ENCODE measurements at regions not wholly inside any gene's neighbourhood (a gene's known extent, or its start where the extent isn't known, plus 50 kb on each side); places are given as distances from the start of the nearest gene placed in this dataset.

- Mint-ChIP-seq H3K27ac (no peak overlapping the region), H3K4me3 (no peak overlapping the region), H3K9me3 (no peaks in the 10 kb centered on the region), H3K27me3 (ENCODE audit: insufficient read depth) (no peaks in the 10 kb centered on the region), H3K36me3 (ENCODE audit: low read depth) (no peaks in the 10 kb centered on the region), H3K4me1 (ENCODE audit: low read depth) (peaks cover 14% of the 10 kb centered on the region)
- DNase-seq: no peak
- TF ChIP-seq CTCF (IDR thresholded peaks at IDR 0.05): no peak
Measured at GRCh38 chr12:47314996-47315395, 235.2 kb upstream of the AMIGO2 start.

GRCh38 chr12:47312808-47313426, 233.2 kb upstream of the AMIGO2 start:
- Mint-ChIP-seq H3K4me3 (no peak overlapping the region), H3K36me3 (ENCODE audit: low read depth) (no peaks in the 10 kb centered on the region), H3K27ac (no peak overlapping the region), H3K27me3 (ENCODE audit: insufficient read depth) (no peaks in the 10 kb centered on the region), H3K9me3 (no peaks in the 10 kb centered on the region), H3K4me1 (ENCODE audit: low read depth) (peaks cover 17% of the 10 kb centered on the region)
- DNase-seq: no peak
- TF ChIP-seq CTCF (IDR thresholded peaks at IDR 0.05): no peak

DNA sequence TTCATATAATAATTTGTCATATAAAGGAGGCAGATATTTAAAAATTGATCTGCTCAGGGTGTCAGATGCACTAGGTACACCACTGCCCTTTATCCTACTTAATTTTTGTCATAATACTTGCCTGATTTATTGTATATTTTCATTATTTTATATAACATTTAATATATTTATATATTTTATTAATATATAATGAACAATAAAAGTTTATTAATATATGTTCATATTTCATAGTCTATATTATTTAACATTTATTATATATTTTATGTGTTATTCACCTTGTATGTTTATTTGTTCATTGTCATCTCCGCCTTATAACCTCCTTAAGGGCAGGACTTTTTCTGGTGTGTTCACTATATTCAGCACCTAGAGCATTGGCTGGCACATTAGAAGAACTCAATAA, 232.4 kb upstream of the AMIGO2 start:
- H3K9me3 Mint-ChIP-seq: no peaks in the 10 kb centered on the region
- H3K27me3 Mint-ChIP-seq (ENCODE audit: insufficient read depth): no peaks in the 10 kb centered on the region
- no peak for TF ChIP-seq CTCF (IDR thresholded peaks at IDR 0.05)
- no peak overlapping the region for H3K4me3 Mint-ChIP-seq
- H3K36me3 Mint-ChIP-seq (ENCODE audit: low read depth): no peaks in the 10 kb centered on the region
- H3K4me1 Mint-ChIP-seq (ENCODE audit: low read depth): peaks cover 19% of the 10 kb centered on the region
- no peak for DNase-seq
- no peak overlapping the region for H3K27ac Mint-ChIP-seq

DNA sequence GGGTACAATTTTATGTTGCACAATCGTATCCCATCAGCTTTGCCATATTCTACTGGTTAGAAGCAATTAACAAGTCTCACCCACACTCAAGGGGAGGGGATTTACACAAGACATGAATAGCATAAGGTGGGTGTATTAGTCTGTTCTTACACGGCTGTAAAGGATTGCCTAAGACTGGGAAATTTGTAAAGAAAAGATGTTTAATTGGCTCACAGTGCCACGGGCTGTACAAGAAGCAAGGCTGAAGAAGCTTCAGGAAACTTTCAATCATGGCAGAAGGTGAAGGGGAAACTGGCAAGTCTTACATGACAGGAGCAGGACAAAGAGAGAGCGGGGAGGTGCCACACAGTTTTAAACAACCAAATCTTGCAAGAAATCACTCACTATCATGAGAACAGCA, 231.8 kb upstream of the AMIGO2 start:
- DNase-seq: no peak
- Mint-ChIP-seq H3K36me3 (ENCODE audit: low read depth) (no peaks in the 10 kb centered on the region), H3K4me1 (ENCODE audit: low read depth) (peaks cover 17% of the 10 kb centered on the region), H3K27ac (no peak overlapping the region), H3K27me3 (ENCODE audit: insufficient read depth) (no peaks in the 10 kb centered on the region), H3K9me3 (no peaks in the 10 kb centered on the region), H3K4me3 (no peak overlapping the region)
- TF ChIP-seq CTCF (IDR thresholded peaks at IDR 0.05): no peak

DNA sequence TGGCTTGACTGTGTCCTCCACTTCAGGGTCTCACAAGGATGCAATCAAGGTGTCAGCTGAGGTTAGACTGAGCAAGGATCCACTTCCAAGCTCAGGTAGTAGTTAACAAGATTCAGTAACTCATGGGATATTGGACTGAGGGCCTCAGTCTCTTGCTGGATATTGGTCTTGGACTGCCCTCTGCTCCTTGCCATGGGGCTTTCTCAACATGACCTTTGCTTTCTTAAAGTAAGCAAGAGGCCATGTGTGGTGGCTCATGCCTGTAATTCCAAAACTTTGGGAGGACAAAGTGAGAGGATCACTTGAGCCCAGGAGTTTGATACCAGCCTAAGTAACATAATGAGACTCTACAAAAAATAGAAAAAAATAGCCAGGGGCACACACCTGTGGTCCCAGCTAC, 231.3 kb upstream of the AMIGO2 start:
- TF ChIP-seq CTCF (IDR thresholded peaks at IDR 0.05): no peak
- H3K27ac Mint-ChIP-seq: no peak overlapping the region
- no peak overlapping the region for H3K4me3 Mint-ChIP-seq
- H3K36me3 Mint-ChIP-seq (ENCODE audit: low read depth): no peaks in the 10 kb centered on the region
- H3K4me1 Mint-ChIP-seq (ENCODE audit: low read depth): peaks cover 14% of the 10 kb centered on the region
- no peak for DNase-seq
- H3K27me3 Mint-ChIP-seq (ENCODE audit: insufficient read depth): no peaks in the 10 kb centered on the region
- H3K9me3 Mint-ChIP-seq: no peaks in the 10 kb centered on the region

- no peak for TF ChIP-seq CTCF (IDR thresholded peaks at IDR 0.05)
- no peaks in the 10 kb centered on the region; the same call in 1 of the 2 replicates for H3K36me3 Mint-ChIP-seq (ENCODE audit: low read depth)
- peaks cover 18% of the 10 kb centered on the region for H3K4me1 Mint-ChIP-seq (ENCODE audit: low read depth)
- DNase-seq: no peak
- no peaks in the 10 kb centered on the region for H3K27me3 Mint-ChIP-seq (ENCODE audit: insufficient read depth)
- H3K9me3 Mint-ChIP-seq: no peaks in the 10 kb centered on the region
- H3K27ac Mint-ChIP-seq: no peak overlapping the region
- H3K4me3 Mint-ChIP-seq: no peak overlapping the region
Measured at GRCh38 chr12:47308672-47309071, 228.9 kb upstream of the AMIGO2 start.
